GM23338 (cell line): ENCODE measurements at regions not wholly inside any gene's neighbourhood (a gene's known extent, or its start where the extent isn't known, plus 50 kb on each side); places are given as distances from the start of the nearest gene placed in this dataset.

Experiments used
- ATAC-seq: fragments of 200-7000 bp; cut with Tn5 transposase; 3 replicates; pipeline ENCODE4 v1.9.1; 2020
- DNase-seq: peaks from one replicate; pipeline ENCODE4 v3.0.0-alpha.2; 2015; ENCODE audit warnings: low spot score
- H2AFZ ChIP-seq: fragments of 200-600 bp; sonication (generic); 2 replicates; pipeline ENCODE4 v1.8.0; 2016; ENCODE audit warnings: antibody characterized with exemption, mild to moderate bottlenecking, moderate library complexity
- H3F3A ChIP-seq: fragments of 200-600 bp; sonication (generic); replicated peaks from 2 replicates; pipeline ENCODE4 v1.8.0; 2017; ENCODE audit warnings: antibody characterized with exemption, mixed run types, low read depth
- H3K27ac ChIP-seq: fragments of 200-600 bp; sonication (generic); 2 replicates; pipeline ENCODE4 v1.6.1; 2016; ENCODE audit warnings: low read depth
- H3K27me3 ChIP-seq: fragments of 200-600 bp; sonication (generic); 2 replicates; pipeline ENCODE4 v1.8.0; 2016; ENCODE audit warnings: mild to moderate bottlenecking, mixed run types, moderate library complexity; ENCODE audit not compliant: insufficient read depth
- H3K36me3 ChIP-seq: fragments of 200-600 bp; sonication (generic); 2 replicates; pipeline ENCODE4 v1.8.0; 2016; ENCODE audit warnings: mild to moderate bottlenecking; ENCODE audit not compliant: insufficient read depth
- H3K4me1 ChIP-seq: fragments of 200-600 bp; sonication (generic); 2 replicates; pipeline ENCODE4 v1.8.0; 2016; ENCODE audit warnings: mild to moderate bottlenecking, moderate library complexity; ENCODE audit not compliant: insufficient read depth
- H3K4me2 ChIP-seq: fragments of 200-600 bp; sonication (generic); 2 replicates; pipeline ENCODE4 v1.7.1; 2017; ENCODE audit warnings: mixed run types
- H3K4me3 ChIP-seq: fragments of 200-600 bp; sonication (generic); 2 replicates; pipeline ENCODE4 v1.6.1; 2016; ENCODE audit warnings: mixed run types
- H3K79me2 ChIP-seq: fragments of 200-600 bp; sonication (generic); replicated peaks from 2 replicates; pipeline ENCODE4 v1.8.0; 2017; ENCODE audit warnings: mild to moderate bottlenecking; ENCODE audit not compliant: insufficient read depth
- H3K9me2 ChIP-seq: fragments of 200-600 bp; sonication (generic); 2 replicates; pipeline ENCODE4 v1.8.0; 2017; ENCODE audit not compliant: insufficient read depth
- H4K20me1 ChIP-seq: fragments of 200-600 bp; sonication (generic); replicated peaks from 2 replicates; pipeline ENCODE4 v1.8.0; 2017; ENCODE audit warnings: mild to moderate bottlenecking; ENCODE audit not compliant: insufficient read depth
- H3K27ac Mint-ChIP-seq: 2 replicates; pipeline ENCODE4 v1.8.0; 2020; ENCODE audit warnings: inconsistent platforms, mild to moderate bottlenecking, moderate library complexity, mixed read lengths
- H3K27me3 Mint-ChIP-seq: 3 replicates; pipeline ENCODE4 v1.8.0; 2022; ENCODE audit warnings: low read depth, mild to moderate bottlenecking, moderate library complexity, mixed read lengths, inconsistent platforms; ENCODE audit not compliant: insufficient read depth, poor library complexity
- H3K36me3 Mint-ChIP-seq: 3 replicates; pipeline ENCODE4 v1.8.0; 2021; ENCODE audit warnings: low read depth, mild to moderate bottlenecking, inconsistent platforms, moderate library complexity, mixed read lengths
- H3K4me1 Mint-ChIP-seq: 3 replicates; pipeline ENCODE4 v1.8.0; 2020; ENCODE audit warnings: mild to moderate bottlenecking, inconsistent platforms, mixed read lengths
- H3K4me3 Mint-ChIP-seq: 3 replicates; pipeline ENCODE4 v1.8.0; 2021; ENCODE audit warnings: moderate library complexity, mild to moderate bottlenecking, inconsistent platforms, mixed read lengths
- H3K9me3 Mint-ChIP-seq: 3 replicates; pipeline ENCODE4 v1.8.0; 2020; ENCODE audit warnings: moderate library complexity, mild to moderate bottlenecking, inconsistent platforms, mixed read lengths
- CREB1 ChIP-seq: fragments of 250-450 bp; sonication (Bioruptor Pico); IDR thresholded peaks from 2 replicates; pipeline ENCODE4 v1.5.0; 2020; ENCODE audit warnings: low read depth, mild to moderate bottlenecking, moderate library complexity
- EZH2 ChIP-seq: fragments of 200-600 bp; sonication (generic); IDR thresholded peaks from one replicate; pipeline ENCODE4 v1.8.0; 2017; ENCODE audit warnings: antibody characterized with exemption, mild to moderate bottlenecking, low read depth; ENCODE audit not compliant: unreplicated experiment
- EZH2phosphoT487 ChIP-seq: fragments of 200-600 bp; sonication (generic); IDR thresholded peaks from one replicate; pipeline ENCODE4 v1.8.1; 2018; ENCODE audit warnings: antibody characterized with exemption; ENCODE audit not compliant: unreplicated experiment
- JUNB ChIP-seq: IDR thresholded peaks from one replicate; pipeline ENCODE4 v1.6.1; 2016; ENCODE audit warnings: antibody characterized with exemption; ENCODE audit not compliant: unreplicated experiment
- NANOG ChIP-seq: IDR thresholded peaks from 2 replicates; pipeline ENCODE4 v1.6.1; 2016; ENCODE audit warnings: antibody characterized with exemption, borderline replicate concordance
- POLR2AphosphoS5 ChIP-seq: IDR thresholded peaks from 2 replicates; pipeline ENCODE4 v1.6.1; 2016; ENCODE audit warnings: antibody characterized with exemption, low read depth
- REST ChIP-seq: IDR thresholded peaks from one replicate; pipeline ENCODE4 v1.6.1; 2018; ENCODE audit warnings: antibody characterized with exemption; ENCODE audit not compliant: unreplicated experiment
- STAT1 ChIP-seq: IDR thresholded peaks from one replicate; pipeline ENCODE4 v1.6.1; 2016; ENCODE audit warnings: antibody characterized with exemption; ENCODE audit not compliant: unreplicated experiment
- ZNF114 ChIP-seq: fragments of 250-450 bp; sonication (Bioruptor Pico); IDR thresholded peaks from 2 replicates; pipeline ENCODE4 v1.5.0; 2020; ENCODE audit warnings: mild to moderate bottlenecking, moderate library complexity
- ZNF331 ChIP-seq: fragments of 250-450 bp; sonication (Bioruptor Pico); IDR thresholded peaks from 2 replicates; pipeline ENCODE4 v1.5.0; 2020; ENCODE audit warnings: low read depth, mild to moderate bottlenecking, moderate library complexity
- ZNF462 ChIP-seq: fragments of 250-450 bp; sonication (Bioruptor Pico); IDR thresholded peaks from 2 replicates; pipeline ENCODE4 v1.5.0; 2020; ENCODE audit warnings: mild to moderate bottlenecking, moderate library complexity
- TF ChIP-seq, protein P1 (sequence below), 2 experiments: fragments of 200-600 bp in 1 of 2; sonication (generic) in 1 of 2; conservative IDR thresholded peaks; 2 replicates each; pipeline versions ENCODE4 v1.5.1 to v1.6.1; 2016 to 2017; ENCODE audit warnings: antibody characterized with exemption in 2 of 2, low read depth in 2 of 2, mild to moderate bottlenecking in 2 of 2, moderate library complexity in 1 of 2
- TF ChIP-seq, protein P2 (sequence below): IDR thresholded peaks from 2 replicates; pipeline ENCODE4 v1.6.1; 2016; ENCODE audit warnings: antibody characterized with exemption

GRCh38 chr3:26422415-26422814 lies 200.2 kb upstream of the LRRC3B start:
- TF ChIP-seq NANOG = no peak
- no peak for TF ChIP-seq JUNB
- no peak for TF ChIP-seq POLR2AphosphoS5
- TF ChIP-seq EZH2 = no peak
- TF ChIP-seq CREB1 (CRISPR knock-in tag) = no peak
- no peak for TF ChIP-seq ZNF114 (CRISPR knock-in tag)
- TF ChIP-seq ZNF462 (CRISPR knock-in tag) = no peak
- TF ChIP-seq, protein P1, sequence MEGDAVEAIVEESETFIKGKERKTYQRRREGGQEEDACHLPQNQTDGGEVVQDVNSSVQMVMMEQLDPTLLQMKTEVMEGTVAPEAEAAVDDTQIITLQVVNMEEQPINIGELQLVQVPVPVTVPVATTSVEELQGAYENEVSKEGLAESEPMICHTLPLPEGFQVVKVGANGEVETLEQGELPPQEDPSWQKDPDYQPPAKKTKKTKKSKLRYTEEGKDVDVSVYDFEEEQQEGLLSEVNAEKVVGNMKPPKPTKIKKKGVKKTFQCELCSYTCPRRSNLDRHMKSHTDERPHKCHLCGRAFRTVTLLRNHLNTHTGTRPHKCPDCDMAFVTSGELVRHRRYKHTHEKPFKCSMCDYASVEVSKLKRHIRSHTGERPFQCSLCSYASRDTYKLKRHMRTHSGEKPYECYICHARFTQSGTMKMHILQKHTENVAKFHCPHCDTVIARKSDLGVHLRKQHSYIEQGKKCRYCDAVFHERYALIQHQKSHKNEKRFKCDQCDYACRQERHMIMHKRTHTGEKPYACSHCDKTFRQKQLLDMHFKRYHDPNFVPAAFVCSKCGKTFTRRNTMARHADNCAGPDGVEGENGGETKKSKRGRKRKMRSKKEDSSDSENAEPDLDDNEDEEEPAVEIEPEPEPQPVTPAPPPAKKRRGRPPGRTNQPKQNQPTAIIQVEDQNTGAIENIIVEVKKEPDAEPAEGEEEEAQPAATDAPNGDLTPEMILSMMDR (conservative IDR thresholded peaks at IDR 0.05; ENCODE audit: low read depth in 2 of 2) = no peak
- TF ChIP-seq, protein P2, sequence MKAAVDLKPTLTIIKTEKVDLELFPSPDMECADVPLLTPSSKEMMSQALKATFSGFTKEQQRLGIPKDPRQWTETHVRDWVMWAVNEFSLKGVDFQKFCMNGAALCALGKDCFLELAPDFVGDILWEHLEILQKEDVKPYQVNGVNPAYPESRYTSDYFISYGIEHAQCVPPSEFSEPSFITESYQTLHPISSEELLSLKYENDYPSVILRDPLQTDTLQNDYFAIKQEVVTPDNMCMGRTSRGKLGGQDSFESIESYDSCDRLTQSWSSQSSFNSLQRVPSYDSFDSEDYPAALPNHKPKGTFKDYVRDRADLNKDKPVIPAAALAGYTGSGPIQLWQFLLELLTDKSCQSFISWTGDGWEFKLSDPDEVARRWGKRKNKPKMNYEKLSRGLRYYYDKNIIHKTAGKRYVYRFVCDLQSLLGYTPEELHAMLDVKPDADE = no peak
- TF ChIP-seq REST = no peak
- no peak for TF ChIP-seq ZNF331 (CRISPR knock-in tag)
- no peak for TF ChIP-seq EZH2phosphoT487
- TF ChIP-seq STAT1 = no peak
- H3K27me3 ChIP-seq = no peaks in the 10 kb centered on the region
- H3K4me3 Mint-ChIP-seq = no peak overlapping the region
- H3K4me1 ChIP-seq = no peaks in the 10 kb centered on the region
- H4K20me1 ChIP-seq = no peaks in the 10 kb centered on the region
- no peak overlapping the region for H3K27ac Mint-ChIP-seq
- H3K4me2 ChIP-seq = no peak overlapping the region
- no peak overlapping the region for H3K4me3 ChIP-seq
- H3K36me3 Mint-ChIP-seq = no peaks in the 10 kb centered on the region
- no peaks in the 10 kb centered on the region for H3K36me3 ChIP-seq
- H3K9me2 ChIP-seq = no peaks in the 10 kb centered on the region
- no peaks in the 10 kb centered on the region for H3K9me3 Mint-ChIP-seq
- H3K27me3 Mint-ChIP-seq = no peaks in the 10 kb centered on the region
- no peak overlapping the region for H3K27ac ChIP-seq
- no peak overlapping the region for H2AFZ ChIP-seq
- DNase-seq (no peak), ATAC-seq (no peak)
- H3K4me1 Mint-ChIP-seq = no peaks in the 10 kb centered on the region
- no peaks in the 10 kb centered on the region for H3F3A ChIP-seq
- H3K79me2 ChIP-seq = no peaks in the 10 kb centered on the region
